ENCODE measurements at regions not wholly inside any gene's neighbourhood (a gene's known extent, or its start where the extent isn't known, plus 50 kb on each side); places are given as distances from the start of the nearest gene placed in this dataset.

- TF ChIP-seq CTCF (IDR thresholded peaks at IDR 0.05) (no peak), POLR2A (IDR thresholded peaks at IDR 0.05) (no peak)
Observed at GRCh38 chr6:139982195-139982594, 607.7 kb upstream of the CITED2 start.
